D721Med (cell line): ENCODE measurements at regions not wholly inside any gene's neighbourhood (a gene's known extent, or its start where the extent isn't known, plus 50 kb on each side); places are given as distances from the start of the nearest gene placed in this dataset.

ENCODE experiments used
- DNase-seq: peaks from one replicate; pipeline ENCODE4 v3.0.0; 2011; ENCODE audit warnings: low spot score; ENCODE audit not compliant: insufficient read length
- FAIRE-seq: peaks from 2 replicates; lab custom pipeline; 2011; peaks lifted over from hg19 to GRCh38; lab: Jason Lieb, UNC
- CTCF ChIP-seq: IDR thresholded peaks from 2 replicates; pipeline ENCODE4 v1.5.1; 2012; ENCODE audit warnings: mild to moderate bottlenecking, control low read depth; ENCODE audit not compliant: insufficient read depth; ENCODE audit errors: missing control alignments

- FAIRE-seq (no peak), DNase-seq (no peak)
- TF ChIP-seq CTCF: no peak
Observed at GRCh38 chr21:18877917-18878316, 474.3 kb upstream of the TMPRSS15 start.

GRCh38 chr21:18887922-18888602 is 484.5 kb upstream of the TMPRSS15 start:
- no peak for FAIRE-seq
- no peak for DNase-seq
- TF ChIP-seq CTCF: no peak

GRCh38 chr21:18893406-18893805 is 489.8 kb upstream of the TMPRSS15 start:
- FAIRE-seq (no peak), DNase-seq (no peak)
- no peak for TF ChIP-seq CTCF

GRCh38 chr21:18894387-18894786 is 490.8 kb upstream of the TMPRSS15 start:
- FAIRE-seq: no peak
- DNase-seq: no peak
- no peak for TF ChIP-seq CTCF

GRCh38 chr21:18899261-18899660 is 495.7 kb upstream of the TMPRSS15 start:
- no peak for DNase-seq

GRCh38 chr21:18902660-18903059 is 499.1 kb upstream of the TMPRSS15 start:
- no peak for FAIRE-seq
- DNase-seq: no peak
- TF ChIP-seq CTCF: no peak

More at GRCh38 chr21:18899261-18899660, 495.7 kb upstream of the TMPRSS15 start:
- FAIRE-seq: no peak
- no peak for TF ChIP-seq CTCF

GRCh38 chr21:18907076-18907475 is 503.5 kb upstream of the TMPRSS15 start:
- TF ChIP-seq CTCF: no peak
- FAIRE-seq: no peak

More at GRCh38 chr21:18907076-18907475, 503.5 kb upstream of the TMPRSS15 start:
- DNase-seq: no peak
